Heart right ventricle (tissue), 16 donors: ENCODE measurements at regions not wholly inside any gene's neighbourhood (a gene's known extent, or its start where the extent isn't known, plus 50 kb on each side); places are given as distances from the start of the nearest gene placed in this dataset.
"Not testable (repeated sequence)": the region's sequence is repeated elsewhere in the genome, so short reads cannot be mapped to it uniquely, and the experiment has no call there.

Experiments
- ATAC-seq, 8 donors: fragments of 200-7000 bp; cut with Tn5 transposase; one replicate each; pipeline ENCODE4 v1.9.1; 2020; ENCODE audit warnings: mild to moderate bottlenecking in 8 of 8, moderate library complexity in 8 of 8, moderate number of reproducible peaks in 1 of 8
- DNase-seq, 2 donors: peaks; one replicate each; pipeline ENCODE4 v3.0.0-alpha.2; 2020
- H3K27ac ChIP-seq, 10 donors: fragments of 200-600 bp; sonication (generic) in 2 of 10; one replicate each; pipeline versions ENCODE4 v1.5.0 to v1.8.0; 2020 to 2022; ENCODE audit warnings: mild to moderate bottlenecking in 3 of 10
- H3K27me3 ChIP-seq, 7 donors: fragments of 200-600 bp; one replicate each; pipeline ENCODE4 v1.8.0; 2021 to 2022; ENCODE audit warnings: mild to moderate bottlenecking in 2 of 7
- H3K36me3 ChIP-seq, 9 donors: fragments of 200-600 bp; sonication (generic) in 1 of 9; one replicate each; pipeline versions ENCODE4 v1.5.0 to v1.8.0; 2020 to 2022; ENCODE audit warnings: mild to moderate bottlenecking in 2 of 9
- H3K4me1 ChIP-seq, 9 donors: fragments of 200-600 bp; sonication (generic) in 1 of 9; one replicate each; pipeline versions ENCODE4 v1.5.0 to v1.8.0; 2020 to 2022; ENCODE audit warnings: mild to moderate bottlenecking in 4 of 9
- H3K4me3 ChIP-seq, 10 donors: fragments of 200-600 bp; sonication (generic) in 2 of 10; one replicate each; pipeline versions ENCODE4 v1.5.0 to v1.8.0; 2020 to 2022; ENCODE audit warnings: mild to moderate bottlenecking in 7 of 10, moderate library complexity in 2 of 10
- H3K9me3 ChIP-seq, 11 donors: fragments of 200-600 bp in 10 of 11; sonication (generic) in 2 of 11; one replicate each; pipeline versions ENCODE4 v1.5.0 to v1.8.0; 2013 to 2022; ENCODE audit warnings: mild to moderate bottlenecking in 2 of 11, control low read depth in 1 of 11, moderate library complexity in 1 of 11
- WGBS, 2 donors: extraction: QIAGEN DNeasy Blood & Tissue Kit; methylation state at CpG; one replicate each; pipeline ENCODE4 v1.1.7; 2013; ENCODE audit warnings: inconsistent platforms in 1 of 2; 5-methylcytosine and 5-hydroxymethylcytosine counted together
- intact Hi-C, 10 donors: fragments of 100-400 bp; cut with DNase I; formaldehyde crosslinking; loops; one replicate each; pipeline versions ENCODE4 v1.11.1 to v1.14.2; 2022
- TF ChIP-seq, protein P1 (sequence below), 9 donors: fragments of 200-600 bp; sonication (generic) in 2 of 9; IDR thresholded peaks; one replicate each; pipeline versions ENCODE4 v1.5.0 to v1.8.0; 2021 to 2022; ENCODE audit warnings: antibody characterized with exemption in 9 of 9, mild to moderate bottlenecking in 5 of 9, moderate library complexity in 1 of 9
- donor health status: Arrhythmogenic right ventricular cardiomyopathy.
- donor health status: ischemic (EF 13 %, LVEDD 7.1; RV severe dilation, severe dysfunction).
- donor health status: healthy with polysubstance abuse.
- donor health status: DM: no; HTN: yes; CAD: no.
- donor health status: DM: no; HTN: no; CAD: no.
- donor health status: ischemic (EF 25% LVEDD 6.9; RV normal size, moderate dysfunction).
- donor health status: ischemic (EF 25% LVEDD 5.7; RV mildly dilated, moderate dysfunction).
- donor health status: healthy.
- donor health status: DM: yes; HTN: yes; CAD: no.
- donor health status: Ischemic cardiomyopathy.
- donor health status: ischemic (EF 35%, LVEDD 5.7; RV mildly dilated, moderate dysfunction).
- donor health status: nonischemic (EF 11% LVEDD 7.7; RV severe dilation, severe dysfunction).
- donor health status: DM: yes; HTN: yes; CAD: no.
- donor health status: PGD.
- donor health status: ischemic (EF 29% LVEDD 5.4; RV normal size, mild dysfunction).
- donor health status: nonischemic (EF 23%, LVEDD 6.1; RV moderate dilation, normal function).

DNA sequence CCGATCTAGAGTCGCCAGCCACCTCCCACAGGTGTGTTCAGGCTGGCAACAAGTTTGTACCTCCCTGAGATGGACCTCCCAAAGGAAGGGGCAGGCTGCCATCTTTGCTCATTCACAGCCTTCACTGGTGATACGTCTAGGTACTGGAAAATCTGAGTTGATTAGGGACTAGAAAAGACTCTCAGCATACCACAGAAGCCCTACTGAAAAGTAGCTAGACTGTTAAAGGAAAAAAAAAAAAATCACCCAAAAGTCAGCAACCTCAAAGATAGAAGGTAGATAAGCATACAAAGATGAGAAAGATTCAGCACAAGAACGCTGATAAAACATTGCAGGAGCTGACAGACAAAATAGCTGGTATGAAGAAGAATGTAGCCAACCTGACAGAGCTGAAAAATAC lies 128.6 kb upstream of the WDR75 start:
- no peak overlapping the region for H3K4me3 ChIP-seq
- whole genome bisulfite sequencing, 2 donors = 81% methylated on average over 4 of the region's 4 CpGs
- no peaks in the 10 kb centered on the region for H3K27me3 ChIP-seq
- intact Hi-C loops = no loop called here
- no peak overlapping the region for H3K27ac ChIP-seq
- no peak for DNase-seq
- no peak for ATAC-seq
- no peaks in the 10 kb centered on the region for H3K36me3 ChIP-seq
- TF ChIP-seq, protein P1, sequence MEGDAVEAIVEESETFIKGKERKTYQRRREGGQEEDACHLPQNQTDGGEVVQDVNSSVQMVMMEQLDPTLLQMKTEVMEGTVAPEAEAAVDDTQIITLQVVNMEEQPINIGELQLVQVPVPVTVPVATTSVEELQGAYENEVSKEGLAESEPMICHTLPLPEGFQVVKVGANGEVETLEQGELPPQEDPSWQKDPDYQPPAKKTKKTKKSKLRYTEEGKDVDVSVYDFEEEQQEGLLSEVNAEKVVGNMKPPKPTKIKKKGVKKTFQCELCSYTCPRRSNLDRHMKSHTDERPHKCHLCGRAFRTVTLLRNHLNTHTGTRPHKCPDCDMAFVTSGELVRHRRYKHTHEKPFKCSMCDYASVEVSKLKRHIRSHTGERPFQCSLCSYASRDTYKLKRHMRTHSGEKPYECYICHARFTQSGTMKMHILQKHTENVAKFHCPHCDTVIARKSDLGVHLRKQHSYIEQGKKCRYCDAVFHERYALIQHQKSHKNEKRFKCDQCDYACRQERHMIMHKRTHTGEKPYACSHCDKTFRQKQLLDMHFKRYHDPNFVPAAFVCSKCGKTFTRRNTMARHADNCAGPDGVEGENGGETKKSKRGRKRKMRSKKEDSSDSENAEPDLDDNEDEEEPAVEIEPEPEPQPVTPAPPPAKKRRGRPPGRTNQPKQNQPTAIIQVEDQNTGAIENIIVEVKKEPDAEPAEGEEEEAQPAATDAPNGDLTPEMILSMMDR (IDR thresholded peaks at IDR 0.05) = no peak
- no peaks in the 10 kb centered on the region for H3K4me1 ChIP-seq
- peaks cover 0 to 6% (median 0%) of the 10 kb centered on the region in 11 donors for H3K9me3 ChIP-seq

DNA sequence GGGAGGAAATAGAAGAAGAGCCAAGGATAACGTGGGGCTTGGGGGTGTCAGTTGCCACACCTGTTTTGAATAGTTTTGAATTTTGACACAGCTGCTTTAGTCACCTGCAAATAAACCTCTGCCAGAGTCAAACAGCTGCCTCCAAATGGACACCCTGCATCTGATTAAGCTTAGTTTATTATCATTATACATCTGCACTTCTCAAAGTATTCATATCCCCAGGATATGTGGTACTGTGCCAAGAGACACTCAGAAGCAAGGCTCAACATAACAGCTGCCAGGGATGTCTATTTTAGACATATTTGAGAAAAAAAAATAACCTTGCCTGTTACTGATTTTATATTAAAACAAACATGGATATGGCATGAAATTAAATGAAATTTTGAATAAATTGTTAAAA lies 122.5 kb upstream of the WDR75 start:
- Histone ChIP-seq H3K4me3 (no peak overlapping the region), H3K27me3 (no peaks in the 10 kb centered on the region), H3K36me3 (no peaks in the 10 kb centered on the region), H3K4me1 (no peaks in the 10 kb centered on the region), H3K27ac (no peak overlapping the region), H3K9me3 (peaks cover 0 to 39% (median 2%) of the 10 kb centered on the region in 11 donors)
- no peak for ATAC-seq
- TF ChIP-seq, protein P1 (IDR thresholded peaks at IDR 0.05) = no peak
- no peak for DNase-seq
- 54 to 86% methylated on average over 1 of the region's 1 CpG for WGBS, 2 donors
- intact Hi-C loops = no loop called here

DNA sequence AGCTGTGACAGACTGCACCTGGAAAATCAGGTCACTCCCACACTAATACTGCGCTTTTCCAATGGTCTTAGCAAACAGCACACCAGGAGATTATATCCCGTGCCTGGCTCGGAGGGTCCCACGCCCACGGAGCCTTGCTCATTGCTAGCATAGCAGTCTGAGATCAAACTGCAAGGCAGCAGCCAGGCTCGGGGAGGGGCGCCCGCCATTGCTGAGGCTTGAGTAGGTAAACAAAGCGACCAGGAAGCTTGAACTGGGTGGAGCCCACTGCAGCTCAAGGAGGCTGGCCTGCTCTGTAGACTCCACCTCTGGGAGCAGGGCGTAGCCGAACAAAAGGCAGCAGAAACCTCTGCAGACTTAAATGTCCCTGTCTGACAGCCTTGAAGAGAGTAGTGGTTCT lies 121.8 kb upstream of the WDR75 start:
- H3K4me3 ChIP-seq, ATAC-seq, H3K4me1 ChIP-seq, H3K27me3 ChIP-seq, intact Hi-C loops, DNase-seq, H3K36me3 ChIP-seq, H3K27ac ChIP-seq: not testable (repeated sequence)
- peaks cover 0 to 43% (median 2%) of the 10 kb centered on the region in 11 donors for H3K9me3 ChIP-seq
- WGBS, 2 donors = 90 to 91% methylated on average over 11 of the region's 11 CpGs

DNA sequence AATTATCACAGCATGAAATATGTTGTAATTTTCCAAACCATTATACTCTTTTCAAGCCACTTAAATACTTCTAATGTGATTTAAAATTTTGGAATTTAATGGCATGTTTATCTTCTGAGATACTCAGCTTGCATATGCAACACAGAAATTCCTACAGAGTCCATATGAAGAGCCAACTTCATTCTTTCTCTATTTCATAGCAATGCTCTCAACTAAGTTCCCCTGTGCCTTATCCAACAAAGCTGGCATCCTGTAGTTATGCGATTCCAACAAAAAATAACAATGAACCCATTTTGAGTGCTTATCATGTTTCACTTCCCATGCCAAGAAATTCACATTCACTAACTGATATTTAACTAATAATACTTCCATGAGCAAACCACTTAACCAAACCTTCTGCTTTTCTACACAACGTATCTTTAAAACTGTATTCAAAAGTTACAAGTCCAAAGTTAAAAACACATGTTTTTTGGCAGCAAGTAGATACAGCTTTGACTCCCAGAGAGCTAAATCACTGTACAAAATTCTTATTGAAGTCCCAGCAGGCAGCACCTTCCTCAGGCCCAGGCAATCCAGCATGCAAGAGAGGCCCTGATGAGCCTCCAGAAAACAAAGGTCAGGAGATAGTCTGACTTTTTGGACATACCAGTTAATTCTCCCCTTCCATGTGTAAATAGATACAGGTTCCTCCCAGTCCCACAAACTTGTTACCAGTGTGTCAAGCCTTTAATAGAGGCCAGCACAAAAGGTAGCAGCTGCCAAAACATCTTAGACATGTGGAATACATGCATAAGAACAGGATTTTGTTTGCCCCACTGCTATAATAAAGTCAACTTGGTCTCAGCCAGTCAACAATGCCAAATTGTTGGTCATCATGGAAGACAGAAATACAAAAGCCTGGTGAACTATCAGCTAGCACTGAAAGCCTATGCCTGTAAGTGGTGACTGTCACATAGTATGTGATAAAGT lies 113.1 kb upstream of the WDR75 start:
- 48 to 54% methylated on average over 2 of the region's 2 CpGs for WGBS, 2 donors
- Histone ChIP-seq H3K9me3 (peaks cover 0 to 5% (median 0%) of the 10 kb centered on the region in 11 donors), H3K4me1 (peaks cover 0 to 6% (median 0%) of the 10 kb centered on the region in 9 donors), H3K27ac (peak overlapping the region in 1 of 10 donors; percentile 17), H3K4me3 (no peak overlapping the region), H3K36me3 (no peaks in the 10 kb centered on the region), H3K27me3 (no peaks in the 10 kb centered on the region)
- DNase-seq (no peak), ATAC-seq (peak in 2 of 8 donors; percentile 20 to 39)
- intact Hi-C loops = no loop called here
- TF ChIP-seq, protein P1 (IDR thresholded peaks at IDR 0.05) = no peak

DNA sequence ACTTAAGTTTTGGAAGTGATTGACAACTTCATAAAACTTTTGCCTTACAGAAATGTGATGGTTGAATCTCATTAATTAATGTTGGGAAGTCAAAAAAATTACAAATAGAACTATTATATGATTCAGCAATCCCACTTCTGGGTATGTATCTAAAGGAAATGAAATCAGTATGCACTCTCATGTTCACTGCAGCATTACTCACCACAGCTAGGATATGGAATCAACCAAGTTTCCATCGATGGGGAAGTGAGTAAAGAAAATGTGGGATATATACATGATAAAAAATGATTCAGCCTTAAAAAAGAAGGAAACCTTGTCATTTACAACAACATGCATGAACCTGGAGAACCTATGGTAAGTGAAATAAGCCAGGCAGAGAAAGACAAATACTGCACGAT lies 112.4 kb upstream of the WDR75 start:
- H3K27ac ChIP-seq = peak overlapping the region in 1 of 10 donors; percentile 17
- 79 to 87% methylated on average over 2 of the region's 2 CpGs for WGBS, 2 donors
- peaks cover 0 to 5% (median 0%) of the 10 kb centered on the region in 11 donors for H3K9me3 ChIP-seq
- no peaks in the 10 kb centered on the region for H3K36me3 ChIP-seq
- peaks cover 0 to 6% (median 0%) of the 10 kb centered on the region in 9 donors for H3K4me1 ChIP-seq
- H3K4me3 ChIP-seq = no peak overlapping the region
- intact Hi-C loops = no loop called here
- DNase-seq (no peak), ATAC-seq (no peak)
- TF ChIP-seq, protein P1 (IDR thresholded peaks at IDR 0.05) = no peak
- no peaks in the 10 kb centered on the region for H3K27me3 ChIP-seq
